ENCODE measurements at regions not wholly inside any gene's neighbourhood (a gene's known extent, or its start where the extent isn't known, plus 50 kb on each side); places are given as distances from the start of the nearest gene placed in this dataset.

DNA sequence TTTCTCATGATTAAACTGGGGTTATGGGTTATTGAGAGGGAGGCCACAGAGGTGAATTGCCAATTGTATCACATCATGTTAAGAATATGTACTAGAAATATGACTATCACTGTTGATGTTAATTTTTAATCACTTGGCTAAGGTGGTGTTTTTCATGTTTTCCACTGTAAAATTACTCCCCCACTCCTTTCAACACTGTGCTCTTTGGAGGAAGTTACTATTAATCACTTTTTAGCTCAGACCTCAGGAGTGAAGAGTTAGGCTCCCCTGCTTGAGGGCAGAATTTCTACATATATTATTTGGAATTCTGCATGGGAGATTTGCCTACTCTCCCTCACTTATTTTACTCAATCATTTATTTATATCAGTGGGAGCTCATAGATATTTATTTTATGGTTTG is 76.0 kb upstream of the OSR1 start:
- no peak for TF ChIP-seq EZH2 (IDR thresholded peaks at IDR 0.05; ENCODE audit: borderline replicate concordance, insufficient read depth, low read depth, low read length, poor library complexity, severe bottlenecking)
- TF ChIP-seq, protein P1, sequence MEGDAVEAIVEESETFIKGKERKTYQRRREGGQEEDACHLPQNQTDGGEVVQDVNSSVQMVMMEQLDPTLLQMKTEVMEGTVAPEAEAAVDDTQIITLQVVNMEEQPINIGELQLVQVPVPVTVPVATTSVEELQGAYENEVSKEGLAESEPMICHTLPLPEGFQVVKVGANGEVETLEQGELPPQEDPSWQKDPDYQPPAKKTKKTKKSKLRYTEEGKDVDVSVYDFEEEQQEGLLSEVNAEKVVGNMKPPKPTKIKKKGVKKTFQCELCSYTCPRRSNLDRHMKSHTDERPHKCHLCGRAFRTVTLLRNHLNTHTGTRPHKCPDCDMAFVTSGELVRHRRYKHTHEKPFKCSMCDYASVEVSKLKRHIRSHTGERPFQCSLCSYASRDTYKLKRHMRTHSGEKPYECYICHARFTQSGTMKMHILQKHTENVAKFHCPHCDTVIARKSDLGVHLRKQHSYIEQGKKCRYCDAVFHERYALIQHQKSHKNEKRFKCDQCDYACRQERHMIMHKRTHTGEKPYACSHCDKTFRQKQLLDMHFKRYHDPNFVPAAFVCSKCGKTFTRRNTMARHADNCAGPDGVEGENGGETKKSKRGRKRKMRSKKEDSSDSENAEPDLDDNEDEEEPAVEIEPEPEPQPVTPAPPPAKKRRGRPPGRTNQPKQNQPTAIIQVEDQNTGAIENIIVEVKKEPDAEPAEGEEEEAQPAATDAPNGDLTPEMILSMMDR (IDR thresholded peaks at IDR 0.05): no peak

Data from B cell (primary cell).